NB4 (cell line): ENCODE measurements at regions not wholly inside any gene's neighbourhood (a gene's known extent, or its start where the extent isn't known, plus 50 kb on each side); places are given as distances from the start of the nearest gene placed in this dataset.

Experiments
- MYC ChIP-seq: IDR thresholded peaks from 2 replicates; pipeline ENCODE4 v1.6.1; 2011; ENCODE audit warnings: low read depth, low read length
- POLR2A ChIP-seq: IDR thresholded peaks from 2 replicates; pipeline ENCODE4 v1.6.1; 2011; ENCODE audit warnings: mild to moderate bottlenecking; ENCODE audit not compliant: insufficient read length; ENCODE audit errors: extremely low read depth
- TF ChIP-seq, protein P1 (sequence below): IDR thresholded peaks from one replicate; pipeline ENCODE4 v1.5.1; 2012; ENCODE audit warnings: low read depth, low read length
- TF ChIP-seq, protein P2 (sequence below): IDR thresholded peaks from 2 replicates; pipeline ENCODE4 v1.6.1; 2011; ENCODE audit warnings: low read depth, low read length

DNA sequence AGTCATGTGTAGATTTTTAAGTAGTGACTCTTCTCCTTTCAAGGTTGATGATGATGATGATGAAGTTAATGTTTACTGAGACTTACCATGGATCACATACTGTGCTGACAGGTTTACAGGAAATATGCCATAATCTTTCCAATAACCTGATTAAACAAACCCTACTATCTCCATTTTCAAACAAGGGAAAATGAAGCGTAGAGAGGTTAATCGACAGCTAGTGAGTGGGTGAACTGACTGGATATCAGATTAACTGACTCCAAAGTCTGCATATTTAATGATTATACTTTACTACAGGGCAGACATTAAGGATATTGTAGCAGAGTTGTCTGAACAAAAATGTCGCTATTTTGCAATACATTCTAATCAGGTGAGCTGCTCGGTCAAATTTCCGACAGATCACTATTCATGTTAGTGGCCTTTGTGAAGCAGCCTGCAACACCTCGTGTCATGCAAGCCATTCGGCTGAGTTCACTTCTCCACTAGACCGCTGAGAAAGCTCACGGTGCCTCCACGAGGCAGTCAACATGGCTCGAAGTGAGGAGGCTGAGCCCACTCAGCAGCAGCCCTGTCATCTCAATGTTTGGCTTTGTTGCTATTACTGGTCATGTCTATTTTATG is 264.2 kb downstream of the NFKBIZ start:
- TF ChIP-seq, protein P1, sequence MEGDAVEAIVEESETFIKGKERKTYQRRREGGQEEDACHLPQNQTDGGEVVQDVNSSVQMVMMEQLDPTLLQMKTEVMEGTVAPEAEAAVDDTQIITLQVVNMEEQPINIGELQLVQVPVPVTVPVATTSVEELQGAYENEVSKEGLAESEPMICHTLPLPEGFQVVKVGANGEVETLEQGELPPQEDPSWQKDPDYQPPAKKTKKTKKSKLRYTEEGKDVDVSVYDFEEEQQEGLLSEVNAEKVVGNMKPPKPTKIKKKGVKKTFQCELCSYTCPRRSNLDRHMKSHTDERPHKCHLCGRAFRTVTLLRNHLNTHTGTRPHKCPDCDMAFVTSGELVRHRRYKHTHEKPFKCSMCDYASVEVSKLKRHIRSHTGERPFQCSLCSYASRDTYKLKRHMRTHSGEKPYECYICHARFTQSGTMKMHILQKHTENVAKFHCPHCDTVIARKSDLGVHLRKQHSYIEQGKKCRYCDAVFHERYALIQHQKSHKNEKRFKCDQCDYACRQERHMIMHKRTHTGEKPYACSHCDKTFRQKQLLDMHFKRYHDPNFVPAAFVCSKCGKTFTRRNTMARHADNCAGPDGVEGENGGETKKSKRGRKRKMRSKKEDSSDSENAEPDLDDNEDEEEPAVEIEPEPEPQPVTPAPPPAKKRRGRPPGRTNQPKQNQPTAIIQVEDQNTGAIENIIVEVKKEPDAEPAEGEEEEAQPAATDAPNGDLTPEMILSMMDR, result no peak
- no peak for TF ChIP-seq POLR2A
- TF ChIP-seq, protein P2, sequence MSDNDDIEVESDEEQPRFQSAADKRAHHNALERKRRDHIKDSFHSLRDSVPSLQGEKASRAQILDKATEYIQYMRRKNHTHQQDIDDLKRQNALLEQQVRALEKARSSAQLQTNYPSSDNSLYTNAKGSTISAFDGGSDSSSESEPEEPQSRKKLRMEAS, result no peak
- no peak for TF ChIP-seq MYC
